ENCODE measurements at regions not wholly inside any gene's neighbourhood (a gene's known extent, or its start where the extent isn't known, plus 50 kb on each side); places are given as distances from the start of the nearest gene placed in this dataset.

DNA sequence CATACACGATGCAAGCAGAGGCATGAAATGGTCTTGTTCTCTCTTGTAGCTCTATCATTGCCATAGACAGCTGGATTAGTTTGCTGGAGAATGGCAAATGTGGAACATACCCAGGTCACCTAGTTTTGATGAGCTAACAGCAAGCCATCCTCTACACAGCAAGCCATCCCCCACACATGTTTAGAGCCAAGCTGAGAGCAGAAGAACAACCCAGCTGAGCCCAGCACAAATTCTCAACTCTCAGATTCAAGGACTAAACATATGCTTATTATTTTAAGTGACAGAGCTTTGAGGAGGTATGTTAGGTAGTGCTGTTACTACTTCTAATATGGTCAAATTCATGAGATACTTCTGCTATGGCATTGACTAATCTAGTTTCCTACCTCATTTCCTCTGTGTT, 230.3 kb downstream of the OTOR start:
- TF ChIP-seq, protein P1, sequence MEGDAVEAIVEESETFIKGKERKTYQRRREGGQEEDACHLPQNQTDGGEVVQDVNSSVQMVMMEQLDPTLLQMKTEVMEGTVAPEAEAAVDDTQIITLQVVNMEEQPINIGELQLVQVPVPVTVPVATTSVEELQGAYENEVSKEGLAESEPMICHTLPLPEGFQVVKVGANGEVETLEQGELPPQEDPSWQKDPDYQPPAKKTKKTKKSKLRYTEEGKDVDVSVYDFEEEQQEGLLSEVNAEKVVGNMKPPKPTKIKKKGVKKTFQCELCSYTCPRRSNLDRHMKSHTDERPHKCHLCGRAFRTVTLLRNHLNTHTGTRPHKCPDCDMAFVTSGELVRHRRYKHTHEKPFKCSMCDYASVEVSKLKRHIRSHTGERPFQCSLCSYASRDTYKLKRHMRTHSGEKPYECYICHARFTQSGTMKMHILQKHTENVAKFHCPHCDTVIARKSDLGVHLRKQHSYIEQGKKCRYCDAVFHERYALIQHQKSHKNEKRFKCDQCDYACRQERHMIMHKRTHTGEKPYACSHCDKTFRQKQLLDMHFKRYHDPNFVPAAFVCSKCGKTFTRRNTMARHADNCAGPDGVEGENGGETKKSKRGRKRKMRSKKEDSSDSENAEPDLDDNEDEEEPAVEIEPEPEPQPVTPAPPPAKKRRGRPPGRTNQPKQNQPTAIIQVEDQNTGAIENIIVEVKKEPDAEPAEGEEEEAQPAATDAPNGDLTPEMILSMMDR (IDR thresholded peaks at IDR 0.05): no peak
- TF ChIP-seq EZH2 (IDR thresholded peaks at IDR 0.05) (no peak), EZH2phosphoT487 (IDR thresholded peaks at IDR 0.05) (no peak)
